ENCODE measurements at regions not wholly inside any gene's neighbourhood (a gene's known extent, or its start where the extent isn't known, plus 50 kb on each side); places are given as distances from the start of the nearest gene placed in this dataset.

DNA sequence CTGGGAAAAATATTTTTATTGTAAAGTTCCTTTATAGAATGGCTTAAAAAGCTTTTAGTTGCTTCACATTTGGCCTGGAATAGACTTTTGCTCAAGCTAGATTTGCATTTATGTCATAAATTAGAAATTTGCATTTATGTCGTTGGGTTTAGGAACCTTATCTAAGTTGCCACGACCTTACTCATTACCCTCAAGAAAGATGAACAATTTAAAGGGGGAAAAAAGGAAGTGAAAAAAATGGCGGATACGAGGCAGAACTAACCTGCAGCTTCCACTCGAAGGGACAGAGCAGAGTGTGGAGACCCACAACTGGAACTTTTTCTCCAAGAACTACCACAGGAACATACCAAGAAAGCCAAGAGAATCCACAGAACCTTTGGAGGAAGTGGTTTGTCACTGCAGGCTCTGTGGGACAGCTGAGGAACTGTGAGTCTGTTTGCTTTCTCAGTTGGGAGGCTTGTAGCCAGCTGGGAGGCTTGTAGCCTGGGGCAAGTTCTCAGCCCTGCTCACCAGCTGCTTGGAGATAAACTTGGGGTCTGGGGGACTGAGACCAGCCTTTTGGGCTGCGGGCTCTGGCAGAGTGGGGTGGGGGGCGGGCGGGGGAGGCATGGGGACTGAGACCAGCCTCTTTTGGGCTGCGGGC is 349.9 kb upstream of the MEIS1 start:
- Histone ChIP-seq H3K9ac (no peak overlapping the region), H3K27me3 (ENCODE audit: control insufficient read depth, insufficient read depth, low read length) (no peaks in the 10 kb centered on the region), H3K27ac (no peak overlapping the region), H3K9me3 (ENCODE audit: control insufficient read depth, low read length) (no peaks in the 10 kb centered on the region), H3K4me1 (no peaks in the 10 kb centered on the region), H2AFZ (no peak overlapping the region), H3K36me3 (ENCODE audit: control insufficient read depth, insufficient read depth, low read length) (no peaks in the 10 kb centered on the region), H3K79me2 (no peaks in the 10 kb centered on the region), H3K4me2 (ENCODE audit: low read length) (no peak overlapping the region), H3K4me3 (ENCODE audit: low read depth, low read length) (no peak overlapping the region)
- TF ChIP-seq, protein P1, sequence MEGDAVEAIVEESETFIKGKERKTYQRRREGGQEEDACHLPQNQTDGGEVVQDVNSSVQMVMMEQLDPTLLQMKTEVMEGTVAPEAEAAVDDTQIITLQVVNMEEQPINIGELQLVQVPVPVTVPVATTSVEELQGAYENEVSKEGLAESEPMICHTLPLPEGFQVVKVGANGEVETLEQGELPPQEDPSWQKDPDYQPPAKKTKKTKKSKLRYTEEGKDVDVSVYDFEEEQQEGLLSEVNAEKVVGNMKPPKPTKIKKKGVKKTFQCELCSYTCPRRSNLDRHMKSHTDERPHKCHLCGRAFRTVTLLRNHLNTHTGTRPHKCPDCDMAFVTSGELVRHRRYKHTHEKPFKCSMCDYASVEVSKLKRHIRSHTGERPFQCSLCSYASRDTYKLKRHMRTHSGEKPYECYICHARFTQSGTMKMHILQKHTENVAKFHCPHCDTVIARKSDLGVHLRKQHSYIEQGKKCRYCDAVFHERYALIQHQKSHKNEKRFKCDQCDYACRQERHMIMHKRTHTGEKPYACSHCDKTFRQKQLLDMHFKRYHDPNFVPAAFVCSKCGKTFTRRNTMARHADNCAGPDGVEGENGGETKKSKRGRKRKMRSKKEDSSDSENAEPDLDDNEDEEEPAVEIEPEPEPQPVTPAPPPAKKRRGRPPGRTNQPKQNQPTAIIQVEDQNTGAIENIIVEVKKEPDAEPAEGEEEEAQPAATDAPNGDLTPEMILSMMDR (IDR thresholded peaks at IDR 0.05): no peak

DNA sequence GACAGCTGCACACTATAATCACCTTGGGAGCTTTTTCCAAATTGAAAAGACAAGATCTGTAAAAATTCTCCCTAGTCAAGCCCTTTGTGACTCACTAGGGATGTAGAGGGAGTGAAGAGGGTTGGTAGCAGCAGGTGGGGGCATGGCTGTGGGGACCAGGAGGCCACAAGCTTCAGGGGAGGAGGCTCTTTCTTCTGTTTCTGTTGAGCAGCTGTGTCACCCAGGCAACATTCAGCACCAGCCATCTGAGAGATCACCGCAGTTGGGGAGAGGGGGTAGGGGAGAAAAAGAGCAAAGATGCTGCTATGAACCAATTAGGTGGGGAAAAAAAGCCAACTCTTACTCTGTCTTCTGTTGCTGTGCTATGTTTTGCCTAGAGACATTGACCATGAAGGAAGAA is 352.3 kb upstream of the MEIS1 start:
- H3K27ac ChIP-seq: no peak overlapping the region
- no peaks in the 10 kb centered on the region for H3K9me3 ChIP-seq (ENCODE audit: control insufficient read depth, low read length)
- H3K9ac ChIP-seq: no peak overlapping the region
- H2AFZ ChIP-seq: no peak overlapping the region
- H3K4me1 ChIP-seq: no peaks in the 10 kb centered on the region
- H3K79me2 ChIP-seq: no peaks in the 10 kb centered on the region
- no peak overlapping the region for H3K4me3 ChIP-seq (ENCODE audit: low read depth, low read length)
- H3K4me2 ChIP-seq (ENCODE audit: low read length): no peak overlapping the region
- H3K27me3 ChIP-seq (ENCODE audit: control insufficient read depth, insufficient read depth, low read length): no peaks in the 10 kb centered on the region
- no peaks in the 10 kb centered on the region for H3K36me3 ChIP-seq (ENCODE audit: control insufficient read depth, insufficient read depth, low read length)
- TF ChIP-seq, protein P1 (IDR thresholded peaks at IDR 0.05): no peak

DNA sequence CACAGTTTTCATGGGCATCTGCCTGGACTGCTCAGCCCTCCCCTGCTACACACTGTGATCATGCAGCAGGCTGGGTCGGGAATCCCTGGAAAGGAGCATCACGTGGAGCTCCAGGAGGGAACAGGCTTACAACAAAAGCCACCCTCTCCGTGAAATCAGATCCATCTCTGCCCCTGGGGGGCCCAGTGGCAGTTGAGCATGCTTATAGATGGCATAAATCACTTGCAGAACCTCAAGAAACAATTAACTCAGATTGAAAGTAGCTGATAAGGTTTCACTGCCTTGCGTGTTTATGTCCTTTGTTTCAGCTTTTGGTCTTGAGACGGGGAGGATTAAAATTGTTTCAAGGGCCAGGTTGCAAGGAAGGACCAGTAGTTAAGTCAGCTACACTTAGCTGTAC is 354.8 kb upstream of the MEIS1 start:
- Histone ChIP-seq H3K27me3 (ENCODE audit: control insufficient read depth, insufficient read depth, low read length) (no peaks in the 10 kb centered on the region), H3K4me1 (no peaks in the 10 kb centered on the region), H3K27ac (no peak overlapping the region), H3K4me2 (ENCODE audit: low read length) (no peak overlapping the region), H3K36me3 (ENCODE audit: control insufficient read depth, insufficient read depth, low read length) (no peaks in the 10 kb centered on the region), H2AFZ (no peak overlapping the region), H3K9me3 (ENCODE audit: control insufficient read depth, low read length) (no peaks in the 10 kb centered on the region), H3K4me3 (ENCODE audit: low read depth, low read length) (no peak overlapping the region), H3K79me2 (no peaks in the 10 kb centered on the region), H3K9ac (no peak overlapping the region)
- TF ChIP-seq, protein P1 (IDR thresholded peaks at IDR 0.05): no peak

DNA sequence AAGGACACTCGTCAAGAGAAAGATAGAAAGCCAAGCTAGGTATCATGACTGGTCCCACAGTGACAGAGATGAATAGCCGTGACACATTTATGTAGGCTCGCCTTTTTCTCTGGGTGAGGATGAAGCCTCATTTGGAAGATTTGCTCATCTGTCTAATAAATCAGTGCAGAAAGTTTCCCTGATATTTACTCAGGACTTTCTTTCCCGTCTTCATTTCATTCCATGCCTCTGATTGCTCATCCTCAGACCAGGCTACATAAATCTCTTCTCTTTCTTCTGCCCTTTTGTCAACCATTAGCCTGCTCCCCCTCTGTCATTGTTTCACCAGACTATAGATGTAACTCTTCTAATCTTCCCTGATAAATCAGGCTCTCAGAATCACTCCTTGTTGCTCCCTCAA is 361.8 kb upstream of the MEIS1 start:
- H3K27ac ChIP-seq: no peak overlapping the region
- H3K4me1 ChIP-seq: no peaks in the 10 kb centered on the region
- TF ChIP-seq, protein P1 (IDR thresholded peaks at IDR 0.05): no peak
- H3K4me3 ChIP-seq (ENCODE audit: low read depth, low read length): no peak overlapping the region
- H3K36me3 ChIP-seq (ENCODE audit: control insufficient read depth, insufficient read depth, low read length): no peaks in the 10 kb centered on the region
- no peak overlapping the region for H2AFZ ChIP-seq
- peaks cover under 1% of the 10 kb centered on the region for H3K79me2 ChIP-seq
- H3K9ac ChIP-seq: no peak overlapping the region
- H3K27me3 ChIP-seq (ENCODE audit: control insufficient read depth, insufficient read depth, low read length): no peaks in the 10 kb centered on the region
- H3K9me3 ChIP-seq (ENCODE audit: control insufficient read depth, low read length): no peaks in the 10 kb centered on the region
- no peak overlapping the region for H3K4me2 ChIP-seq (ENCODE audit: low read length)
